T-helper 2 cell (primary cell): ENCODE measurements at regions not wholly inside any gene's neighbourhood (a gene's known extent, or its start where the extent isn't known, plus 50 kb on each side); places are given as distances from the start of the nearest gene placed in this dataset.
A peak's percentile ranks its signal among the peaks of the same experiment; 100 is the strongest.
"Not testable (repeated sequence)": the region's sequence is repeated elsewhere in the genome, so short reads cannot be mapped to it uniquely, and the experiment has no call there.

Source experiments
- DNase-seq, 5 experiments: peaks; one replicate each; pipeline versions ENCODE4 v3.0.0 to v3.0.0-alpha.2; 2012 to 2022

DNA sequence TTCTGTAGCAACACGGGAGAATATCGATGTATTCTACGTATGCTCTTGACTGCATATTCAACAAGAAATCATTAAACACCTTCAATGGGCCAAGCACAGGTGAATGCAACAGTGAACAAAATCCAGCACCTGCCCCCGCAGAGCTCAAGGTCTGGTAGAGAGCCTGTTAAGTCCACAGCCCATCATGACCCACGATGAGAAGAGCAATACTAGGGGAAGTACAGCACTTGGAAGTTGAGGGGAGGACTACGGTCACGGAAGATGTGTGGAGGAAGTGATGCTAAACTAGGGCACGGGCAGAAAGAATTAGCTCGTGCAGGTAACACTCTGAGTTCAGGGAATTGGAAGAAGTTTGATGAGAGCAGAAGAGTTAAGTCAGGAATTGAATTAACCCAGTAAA is 253.6 kb downstream of the HAPSTR1 start:
- no peak for DNase-seq

- DNase-seq, result no peak
Observed at GRCh38 chr16:9345880-9346279, 254.4 kb downstream of the HAPSTR1 start.

GRCh38 chr16:9348912-9349311 is 257.5 kb downstream of the HAPSTR1 start:
- DNase-seq, result no peak

DNA sequence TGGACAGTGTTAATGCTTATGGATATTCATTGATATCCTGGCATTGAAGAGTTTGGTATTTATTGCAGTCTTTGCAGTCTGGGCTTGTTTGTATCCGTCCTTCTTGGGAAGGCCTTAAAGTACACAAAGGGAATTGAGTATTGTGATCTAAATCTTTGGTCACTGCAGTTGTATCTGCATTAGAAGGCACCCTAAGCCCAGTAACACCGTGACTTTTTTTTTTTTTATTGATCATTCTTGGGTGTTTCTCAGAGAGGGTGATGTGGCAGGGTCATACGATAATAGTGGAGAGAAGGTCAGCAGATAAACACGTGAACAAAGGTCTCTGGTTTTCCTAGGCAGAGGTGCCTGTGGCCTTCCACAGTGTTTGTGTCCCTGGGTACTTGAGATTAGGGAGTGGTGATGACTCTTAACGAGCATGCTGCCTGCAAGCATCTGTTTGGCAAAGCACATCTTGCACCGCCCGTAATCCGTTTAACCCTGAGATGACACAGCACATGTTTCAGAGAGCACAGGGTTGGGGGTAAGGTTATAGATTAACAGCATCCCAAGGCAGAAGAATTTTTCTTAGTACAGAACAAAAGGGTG is 258.0 kb downstream of the HAPSTR1 start:
- DNase-seq, result not testable (repeated sequence)

GRCh38 chr16:9350119-9350799 is 258.8 kb downstream of the HAPSTR1 start:
- DNase-seq, result not testable (repeated sequence)

DNA sequence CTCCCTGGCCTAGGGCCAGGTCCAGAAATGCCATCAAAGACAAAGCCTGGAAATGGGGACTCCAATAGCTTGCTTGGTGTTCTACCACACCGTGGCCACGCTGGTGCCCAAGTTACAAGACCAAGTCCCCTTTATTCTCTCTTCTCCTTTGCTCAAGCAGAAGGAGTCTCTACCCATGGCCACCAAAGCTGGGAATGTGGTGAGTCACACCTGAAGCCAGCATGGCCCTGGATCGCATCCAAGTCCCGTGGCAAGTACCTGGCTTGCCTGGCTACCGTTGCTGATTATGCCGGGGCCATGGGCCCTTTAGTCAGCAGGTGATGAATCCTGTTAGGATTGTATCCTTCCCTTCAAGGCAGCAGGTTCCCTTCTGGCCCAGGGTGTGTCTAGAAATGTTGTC is 260.0 kb downstream of the HAPSTR1 start:
- DNase-seq, result no peak

- no peak for DNase-seq
Observed at GRCh38 chr16:9351841-9352434, 260.5 kb downstream of the HAPSTR1 start.

- no peak for DNase-seq
Observed at GRCh38 chr16:9357829-9358228, 266.4 kb downstream of the HAPSTR1 start.

- DNase-seq, result no peak
Observed at GRCh38 chr16:9360075-9360474, 268.6 kb downstream of the HAPSTR1 start.

DNA sequence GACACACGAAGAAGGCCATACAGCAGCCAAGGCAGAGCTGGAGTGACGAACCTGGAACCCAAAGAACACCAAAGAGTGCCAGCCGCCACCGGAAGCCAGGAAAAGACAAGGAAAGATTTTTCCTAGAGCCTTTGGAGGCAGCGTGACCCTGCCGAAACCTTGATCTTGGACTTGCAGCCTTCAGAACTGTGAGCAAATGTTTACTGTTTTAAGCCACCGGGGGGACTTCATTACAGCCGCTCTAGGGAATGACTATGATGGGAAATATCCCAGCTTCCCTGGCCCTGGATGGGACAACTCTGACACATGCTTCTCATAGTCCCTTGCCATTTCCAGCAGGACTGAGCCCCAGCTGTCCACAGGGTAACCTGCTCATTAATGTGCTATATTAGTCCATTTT is 270.6 kb downstream of the HAPSTR1 start:
- DNase-seq, result no peak

GRCh38 chr16:9362604-9363003 is 271.2 kb downstream of the HAPSTR1 start:
- DNase-seq, result no peak

DNA sequence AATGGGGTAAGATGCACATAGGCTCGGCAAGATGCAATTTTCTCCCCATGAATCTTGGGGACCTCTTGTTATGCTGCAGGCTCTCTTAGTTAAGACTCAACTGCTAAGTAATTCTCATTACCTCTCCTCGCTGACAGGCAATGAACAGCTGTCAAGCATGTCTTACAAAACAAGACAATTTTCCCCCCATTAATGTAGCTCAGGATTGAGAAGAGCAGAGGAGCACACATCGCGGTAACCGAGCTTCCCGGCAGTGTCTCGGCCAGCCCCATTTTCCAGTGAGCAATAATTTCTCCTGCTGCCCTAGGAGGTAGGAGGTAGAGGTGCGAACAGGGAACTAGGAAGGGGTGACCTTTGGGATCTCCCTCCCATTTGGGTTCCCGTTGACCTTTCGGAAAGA is 272.1 kb downstream of the HAPSTR1 start:
- DNase-seq, result no peak

DNA sequence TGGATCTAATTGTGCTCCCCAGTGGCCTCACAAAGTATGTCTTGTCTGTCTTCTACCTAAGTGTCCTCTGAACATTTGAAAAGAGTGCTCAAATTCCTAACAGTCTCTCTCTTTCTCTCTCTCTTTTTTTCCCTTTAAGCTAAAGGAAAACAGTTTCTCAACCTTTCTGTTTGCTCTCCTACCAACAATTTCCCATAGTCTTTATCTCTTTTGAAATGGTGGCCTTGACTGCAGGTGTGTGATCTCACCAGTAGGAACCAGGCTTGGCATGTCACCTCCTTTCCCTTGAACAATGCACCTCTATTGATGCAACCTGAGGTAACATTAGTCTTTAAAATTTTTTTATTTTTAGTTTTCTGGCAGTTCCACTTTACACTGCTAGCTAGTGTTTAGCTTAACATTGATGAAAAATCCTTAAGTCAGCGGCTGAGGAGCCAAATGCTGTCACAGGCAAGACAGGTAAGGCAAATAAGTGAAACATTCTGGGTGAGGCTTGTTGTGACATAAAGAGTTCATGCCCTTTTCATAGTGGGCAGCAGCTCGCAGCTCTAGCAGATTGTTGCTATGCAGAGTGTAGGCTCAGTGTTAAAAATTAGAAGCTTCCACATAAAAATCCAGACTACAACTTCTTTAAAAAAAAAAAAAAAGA is 273.4 kb downstream of the HAPSTR1 start:
- no peak for DNase-seq

DNA sequence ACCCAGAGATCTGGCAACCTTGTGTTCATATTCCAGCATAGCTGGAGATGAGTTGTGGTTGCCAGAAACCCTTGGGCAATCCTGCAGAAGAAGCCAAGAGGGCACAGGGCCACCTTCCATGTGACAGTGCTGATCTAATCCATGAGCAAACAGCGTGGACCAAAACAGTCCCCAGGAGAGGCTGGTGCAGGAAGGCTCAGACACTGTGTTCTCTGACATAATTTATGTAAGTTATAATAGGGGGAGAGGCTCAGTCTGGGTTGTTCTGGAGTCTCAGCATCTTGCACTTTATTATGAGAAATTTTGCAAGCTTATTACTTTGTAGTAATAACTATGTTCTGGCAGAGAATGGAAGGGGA is 273.9 kb downstream of the HAPSTR1 start:
- no peak for DNase-seq

DNA sequence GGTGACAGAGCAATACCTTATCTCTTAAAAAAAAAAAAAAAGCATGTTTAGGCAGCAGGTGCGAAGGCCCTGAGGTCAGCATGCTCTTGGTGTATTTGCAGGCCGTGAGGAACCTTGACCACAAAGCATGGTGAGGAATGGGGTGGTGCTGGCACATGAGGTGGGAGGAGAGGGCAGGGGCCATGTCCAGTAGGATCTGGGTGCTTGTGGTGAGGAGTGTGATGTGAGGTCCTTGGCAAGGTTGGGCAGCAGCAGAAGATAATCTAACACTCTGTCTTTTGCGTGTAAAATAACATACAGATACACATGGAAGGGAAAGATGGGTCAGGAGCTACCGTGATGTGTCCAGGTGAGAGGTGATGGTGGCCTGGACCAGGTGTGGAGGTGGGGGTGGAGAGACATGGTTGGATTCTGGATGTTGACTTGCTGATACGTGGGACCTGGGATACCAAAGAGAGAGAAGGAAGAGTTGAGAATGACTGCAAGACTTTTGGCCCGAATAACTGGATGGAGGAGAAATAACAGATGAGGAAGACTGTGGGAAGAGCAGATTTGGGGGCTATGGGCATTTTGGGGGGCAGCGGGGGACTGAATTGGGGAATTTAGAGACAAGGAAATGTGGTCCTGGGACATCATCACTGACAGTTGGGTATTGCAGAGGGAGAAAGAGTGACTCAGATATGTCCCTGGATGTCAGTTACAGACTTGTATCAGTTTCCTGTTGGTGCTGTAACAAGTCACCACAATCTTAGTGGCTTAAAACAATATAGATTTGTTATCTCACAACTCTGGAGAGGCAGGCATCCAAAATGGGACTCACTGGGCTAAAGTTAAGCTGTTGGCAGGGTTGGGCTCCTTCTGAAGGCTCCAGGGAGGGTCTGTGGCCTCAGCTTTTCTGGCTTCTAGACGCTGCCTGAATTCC is 274.9 kb downstream of the HAPSTR1 start:
- DNase-seq, result peak in 1 of 5 experiments; percentile 3

DNA sequence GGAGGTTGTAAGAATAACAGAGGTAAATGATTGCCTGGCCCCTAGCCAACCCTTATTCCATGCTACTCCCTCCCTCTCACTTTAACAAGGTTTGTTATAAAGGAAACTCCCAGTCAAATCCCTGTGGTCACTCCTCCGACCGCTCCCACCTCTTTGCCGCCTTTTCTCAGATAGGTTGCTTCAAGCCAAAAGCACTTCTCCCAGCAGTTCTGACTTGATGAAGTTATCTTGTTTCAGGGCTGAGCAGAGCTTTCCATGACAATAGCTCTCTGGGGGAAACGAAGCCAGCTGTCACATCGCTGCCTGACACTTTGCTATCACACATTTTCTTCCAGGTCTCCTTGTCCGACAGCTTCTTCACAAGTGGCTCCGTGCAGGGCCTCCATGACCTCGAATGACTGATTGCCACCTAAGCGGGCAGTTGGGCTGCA is 278.6 kb downstream of the HAPSTR1 start:
- DNase-seq, result no peak

GRCh38 chr16:9371713-9372448 is 280.4 kb downstream of the HAPSTR1 start:
- no peak for DNase-seq

GRCh38 chr16:9372934-9373890 is 281.8 kb downstream of the HAPSTR1 start:
- DNase-seq, result no peak

DNA sequence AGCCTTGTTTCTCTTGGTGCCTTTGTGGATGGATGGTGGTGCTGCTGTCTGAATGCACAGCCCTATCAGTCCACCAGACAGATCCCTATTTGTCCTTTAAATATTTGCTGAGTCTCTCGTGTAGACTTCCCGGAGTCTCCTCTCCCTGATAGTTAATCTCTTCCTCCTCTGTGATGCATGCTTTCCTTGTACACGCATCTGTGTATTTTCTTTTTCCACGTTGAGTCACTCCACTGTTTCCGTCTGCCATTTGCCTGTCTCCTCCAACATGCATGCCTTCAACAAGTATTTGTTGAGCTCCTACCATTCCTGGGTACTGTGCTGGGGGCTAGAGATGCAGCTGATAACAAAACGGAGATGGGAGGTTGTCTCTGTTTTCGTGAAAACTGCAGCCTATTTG is 282.6 kb downstream of the HAPSTR1 start:
- no peak for DNase-seq

DNA sequence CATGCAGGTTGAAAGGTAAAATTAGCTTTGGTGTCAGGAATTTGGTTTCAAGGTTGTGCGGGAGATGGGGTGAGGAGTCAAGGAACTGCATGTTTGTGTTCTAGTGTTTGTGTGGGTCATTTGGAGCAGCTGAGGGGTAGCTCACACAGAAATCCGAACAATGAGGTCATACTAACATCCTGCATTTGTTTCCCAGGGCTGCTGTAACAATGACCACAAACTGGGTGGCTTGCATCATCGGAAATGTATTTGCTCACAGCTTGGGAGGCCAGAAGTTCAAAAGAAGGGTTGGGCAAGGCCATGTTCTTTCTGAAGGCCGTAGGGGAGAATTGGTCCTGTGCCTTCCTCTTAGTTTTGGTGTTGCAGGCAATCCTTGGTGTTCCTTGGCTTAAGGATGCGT is 287.4 kb downstream of the HAPSTR1 start:
- no peak for DNase-seq

DNA sequence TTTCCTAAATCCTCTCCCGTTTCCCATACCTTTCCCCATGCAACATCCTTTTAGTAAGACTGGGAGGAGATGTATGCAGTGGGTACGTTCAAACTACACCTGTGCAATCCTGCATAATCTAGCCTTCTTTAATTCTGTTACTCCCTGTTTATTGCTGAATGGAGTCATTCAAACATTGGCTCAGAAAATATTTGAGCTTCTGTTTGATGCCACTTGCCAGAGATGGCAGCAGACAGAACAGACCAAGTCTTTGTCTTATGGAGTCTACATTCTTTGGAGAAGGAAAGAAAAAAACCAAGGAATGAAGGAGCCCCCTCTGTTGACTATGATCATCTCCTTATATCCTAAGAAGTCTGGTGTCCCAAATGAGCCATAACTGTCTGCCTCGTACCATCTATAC is 288.8 kb downstream of the HAPSTR1 start:
- DNase-seq, result no peak
